ENCODE measurements at regions not wholly inside any gene's neighbourhood (a gene's known extent, or its start where the extent isn't known, plus 50 kb on each side); places are given as distances from the start of the nearest gene placed in this dataset.

DNA sequence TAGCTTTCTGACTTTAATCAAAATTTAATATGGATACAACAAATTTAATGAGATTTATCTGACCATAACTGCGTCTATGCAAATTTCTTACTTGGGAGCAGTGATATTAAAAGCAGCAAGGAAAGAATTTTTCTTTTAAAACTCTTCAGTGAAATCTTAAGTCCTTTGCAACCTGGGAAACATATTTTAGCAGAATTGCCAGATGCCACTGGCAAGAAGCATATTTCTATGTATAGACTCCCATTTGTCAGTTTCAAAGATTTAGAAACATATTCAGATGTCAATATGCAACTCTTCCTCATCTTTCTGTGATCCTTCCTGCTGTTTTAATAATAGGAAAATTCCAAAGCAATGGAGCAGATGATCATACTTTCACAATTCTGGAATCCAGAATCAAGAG, 911.3 kb downstream of the LUZP2 start:
- H3K4me3 Mint-ChIP-seq = no peak overlapping the region
- no peak for ATAC-seq (ENCODE audit: low read depth in 2 of 2)
- H3K9me3 ChIP-seq (ENCODE audit: control insufficient read depth in 2 of 2, low read length in 2 of 2) = peaks cover 4 to 8% of the 10 kb centered on the region in 2 experiments
- H3K36me3 ChIP-seq (ENCODE audit: control insufficient read depth, insufficient read depth, low read length) = no peaks in the 10 kb centered on the region
- no peak for DNase-seq
- no peaks in the 10 kb centered on the region for H3K4me1 Mint-ChIP-seq
- no peaks in the 10 kb centered on the region for H3K27me3 ChIP-seq (ENCODE audit: control insufficient read depth, insufficient read depth, low read length)
- no peaks in the 10 kb centered on the region for H3K36me3 Mint-ChIP-seq
- H3K4me3 ChIP-seq (ENCODE audit: low read depth, low read length) = no peak overlapping the region
- H3K9me3 Mint-ChIP-seq = peaks cover 0 to 26% (median 6%) of the 10 kb centered on the region in 7 donors
- H3K27ac ChIP-seq (ENCODE audit: insufficient read depth, low read length, poor library complexity, severe bottlenecking) = no peak overlapping the region
- no peaks in the 10 kb centered on the region for H3K27me3 Mint-ChIP-seq
- H3K27ac Mint-ChIP-seq = no peak overlapping the region
- H3K4me1 ChIP-seq (ENCODE audit: control insufficient read depth, insufficient read depth, low read length, poor library complexity, severe bottlenecking) = no peaks in the 10 kb centered on the region

GRCh38 chr11:25415793-25416192, 916.1 kb upstream of the ANO3 start:
- H3K36me3 Mint-ChIP-seq = no peaks in the 10 kb centered on the region
- H3K4me3 Mint-ChIP-seq = no peak overlapping the region
- H3K27me3 Mint-ChIP-seq = no peaks in the 10 kb centered on the region
- H3K4me3 ChIP-seq (ENCODE audit: low read depth, low read length) = no peak overlapping the region
- no peaks in the 10 kb centered on the region for H3K36me3 ChIP-seq (ENCODE audit: control insufficient read depth, insufficient read depth, low read length)
- H3K9me3 ChIP-seq (ENCODE audit: control insufficient read depth in 2 of 2, low read length in 2 of 2) = peaks cover 0 to 3% of the 10 kb centered on the region in 2 experiments
- H3K4me1 ChIP-seq (ENCODE audit: control insufficient read depth, insufficient read depth, low read length, poor library complexity, severe bottlenecking) = no peaks in the 10 kb centered on the region
- DNase-seq = no peak
- no peak overlapping the region for H3K27ac ChIP-seq (ENCODE audit: insufficient read depth, low read length, poor library complexity, severe bottlenecking)
- peaks cover 0 to 22% (median 5%) of the 10 kb centered on the region in 7 donors for H3K9me3 Mint-ChIP-seq
- no peaks in the 10 kb centered on the region for H3K27me3 ChIP-seq (ENCODE audit: control insufficient read depth, insufficient read depth, low read length)
- no peak for ATAC-seq (ENCODE audit: low read depth in 2 of 2)
- H3K27ac Mint-ChIP-seq = no peak overlapping the region
- H3K4me1 Mint-ChIP-seq = no peaks in the 10 kb centered on the region

DNA sequence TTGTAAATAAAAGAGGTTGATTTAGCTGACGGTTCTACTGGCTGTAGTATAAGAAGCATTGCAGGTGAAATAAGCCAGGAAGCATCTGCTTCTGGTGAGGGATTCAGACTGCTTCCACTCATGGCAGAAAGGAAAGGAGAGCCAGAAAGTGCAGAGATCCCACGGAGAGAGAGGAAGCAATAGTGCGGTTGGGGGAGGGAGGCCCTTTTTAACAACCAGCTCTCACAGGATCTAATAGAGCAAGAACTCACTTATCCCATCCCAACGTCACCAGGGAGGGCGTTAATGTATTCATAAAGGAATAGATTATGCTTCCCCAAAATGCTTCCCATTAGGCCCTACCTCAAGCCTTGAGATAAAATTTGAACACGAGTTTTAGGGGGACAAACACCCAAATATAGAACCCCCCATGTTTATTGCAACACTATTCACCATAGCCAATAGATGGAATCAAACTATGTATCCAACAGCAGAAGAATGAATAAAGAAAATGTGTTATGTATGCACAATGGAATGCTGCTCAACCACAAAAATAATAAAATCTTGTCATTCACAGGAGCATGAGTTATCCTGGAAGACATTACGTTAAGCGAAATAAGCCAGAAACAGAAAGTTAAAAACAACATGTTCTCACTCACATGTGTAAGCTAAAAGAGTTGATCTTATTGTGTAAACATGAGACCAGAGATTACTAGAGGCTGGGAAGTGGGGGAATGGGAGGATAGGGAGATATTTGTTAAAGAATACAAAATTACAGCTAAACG, 908.3 kb upstream of the ANO3 start:
- H3K27ac ChIP-seq (ENCODE audit: insufficient read depth, low read length, poor library complexity, severe bottlenecking) = no peak overlapping the region
- H3K36me3 Mint-ChIP-seq = no peaks in the 10 kb centered on the region
- no peaks in the 10 kb centered on the region for H3K27me3 Mint-ChIP-seq
- no peaks in the 10 kb centered on the region for H3K36me3 ChIP-seq (ENCODE audit: control insufficient read depth, insufficient read depth, low read length)
- DNase-seq (no peak), ATAC-seq (ENCODE audit: low read depth in 2 of 2) (no peak)
- no peak overlapping the region for H3K4me3 ChIP-seq (ENCODE audit: low read depth, low read length)
- H3K4me1 ChIP-seq (ENCODE audit: control insufficient read depth, insufficient read depth, low read length, poor library complexity, severe bottlenecking) = no peaks in the 10 kb centered on the region
- no peak overlapping the region for H3K27ac Mint-ChIP-seq
- no peaks in the 10 kb centered on the region for H3K4me1 Mint-ChIP-seq
- no peak overlapping the region for H3K4me3 Mint-ChIP-seq
- H3K9me3 ChIP-seq (ENCODE audit: control insufficient read depth in 2 of 2, low read length in 2 of 2) = peaks cover 2 to 4% of the 10 kb centered on the region in 2 experiments
- H3K9me3 Mint-ChIP-seq = peaks cover 0 to 16% (median 4%) of the 10 kb centered on the region in 7 donors
- no peaks in the 10 kb centered on the region for H3K27me3 ChIP-seq (ENCODE audit: control insufficient read depth, insufficient read depth, low read length)

DNA sequence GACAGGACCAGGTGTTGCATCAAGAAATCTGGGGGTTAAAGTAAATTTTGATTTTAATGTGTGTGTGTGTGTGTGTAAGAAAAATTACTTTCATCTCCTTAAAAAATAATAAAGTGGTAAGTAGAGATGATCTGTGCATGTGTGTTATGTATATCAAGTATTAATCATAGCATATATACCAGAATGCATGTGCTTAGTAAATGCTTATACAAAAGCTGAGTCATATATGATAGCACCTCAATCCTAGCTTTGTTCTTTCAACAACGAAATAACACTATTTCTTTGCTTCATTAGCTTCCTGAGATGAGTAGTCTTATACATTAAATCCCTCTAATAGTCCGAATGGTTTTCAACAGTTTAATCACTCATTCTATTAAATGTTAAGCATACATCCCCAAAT, 899.6 kb upstream of the ANO3 start:
- H3K4me3 Mint-ChIP-seq = no peak overlapping the region
- no peak for ATAC-seq (ENCODE audit: low read depth in 2 of 2)
- H3K36me3 Mint-ChIP-seq = no peaks in the 10 kb centered on the region
- H3K9me3 Mint-ChIP-seq = peaks cover 0 to 13% (median 5%) of the 10 kb centered on the region in 7 donors
- Histone ChIP-seq H3K4me3 (ENCODE audit: low read depth, low read length) (no peak overlapping the region), H3K36me3 (ENCODE audit: control insufficient read depth, insufficient read depth, low read length) (no peaks in the 10 kb centered on the region), H3K27ac (ENCODE audit: insufficient read depth, low read length, poor library complexity, severe bottlenecking) (no peak overlapping the region), H3K27me3 (ENCODE audit: control insufficient read depth, insufficient read depth, low read length) (no peaks in the 10 kb centered on the region), H3K9me3 (ENCODE audit: control insufficient read depth in 2 of 2, low read length in 2 of 2) (no peaks in the 10 kb centered on the region), H3K4me1 (ENCODE audit: control insufficient read depth, insufficient read depth, low read length, poor library complexity, severe bottlenecking) (no peaks in the 10 kb centered on the region)
- no peaks in the 10 kb centered on the region for H3K27me3 Mint-ChIP-seq
- no peaks in the 10 kb centered on the region for H3K4me1 Mint-ChIP-seq
- H3K27ac Mint-ChIP-seq = no peak overlapping the region
- DNase-seq = no peak

GRCh38 chr11:25435197-25435596, 896.7 kb upstream of the ANO3 start:
- H3K27me3 Mint-ChIP-seq = no peaks in the 10 kb centered on the region
- no peak overlapping the region for H3K4me3 Mint-ChIP-seq
- H3K9me3 Mint-ChIP-seq = peaks cover 4 to 18% (median 8%) of the 10 kb centered on the region in 7 donors
- no peaks in the 10 kb centered on the region for H3K36me3 Mint-ChIP-seq
- DNase-seq (no peak), ATAC-seq (ENCODE audit: low read depth in 2 of 2) (no peak)
- Histone ChIP-seq H3K4me3 (ENCODE audit: low read depth, low read length) (no peak overlapping the region), H3K4me1 (ENCODE audit: control insufficient read depth, insufficient read depth, low read length, poor library complexity, severe bottlenecking) (no peaks in the 10 kb centered on the region), H3K36me3 (ENCODE audit: control insufficient read depth, insufficient read depth, low read length) (no peaks in the 10 kb centered on the region), H3K27ac (ENCODE audit: insufficient read depth, low read length, poor library complexity, severe bottlenecking) (no peak overlapping the region), H3K9me3 (ENCODE audit: control insufficient read depth in 2 of 2, low read length in 2 of 2) (no peaks in the 10 kb centered on the region), H3K27me3 (ENCODE audit: control insufficient read depth, insufficient read depth, low read length) (no peaks in the 10 kb centered on the region)
- H3K4me1 Mint-ChIP-seq = no peaks in the 10 kb centered on the region
- no peak overlapping the region for H3K27ac Mint-ChIP-seq

- DNase-seq = no peak
- Mint-ChIP-seq H3K27me3 (no peaks in the 10 kb centered on the region), H3K36me3 (no peaks in the 10 kb centered on the region), H3K4me1 (no peaks in the 10 kb centered on the region), H3K27ac (no peak overlapping the region), H3K9me3 (peaks cover 4 to 25% (median 12%) of the 10 kb centered on the region in 7 donors), H3K4me3 (no peak overlapping the region)
- Histone ChIP-seq H3K4me1 (ENCODE audit: control insufficient read depth, insufficient read depth, low read length, poor library complexity, severe bottlenecking) (no peaks in the 10 kb centered on the region), H3K36me3 (ENCODE audit: control insufficient read depth, insufficient read depth, low read length) (no peaks in the 10 kb centered on the region), H3K4me3 (ENCODE audit: low read depth, low read length) (no peak overlapping the region), H3K27ac (ENCODE audit: insufficient read depth, low read length, poor library complexity, severe bottlenecking) (no peak overlapping the region), H3K27me3 (ENCODE audit: control insufficient read depth, insufficient read depth, low read length) (no peaks in the 10 kb centered on the region), H3K9me3 (ENCODE audit: control insufficient read depth in 2 of 2, low read length in 2 of 2) (no peaks in the 10 kb centered on the region)
- no peak for ATAC-seq (ENCODE audit: low read depth in 2 of 2)
Observed at GRCh38 chr11:25436326-25436725, 895.6 kb upstream of the ANO3 start.

GRCh38 chr11:25441421-25441820, 890.5 kb upstream of the ANO3 start:
- no peaks in the 10 kb centered on the region for H3K4me1 Mint-ChIP-seq
- H3K9me3 Mint-ChIP-seq = peaks cover 4 to 20% (median 8%) of the 10 kb centered on the region in 7 donors
- no peaks in the 10 kb centered on the region for H3K36me3 Mint-ChIP-seq
- H3K27ac Mint-ChIP-seq = no peak overlapping the region
- Histone ChIP-seq H3K36me3 (ENCODE audit: control insufficient read depth, insufficient read depth, low read length) (no peaks in the 10 kb centered on the region), H3K27ac (ENCODE audit: insufficient read depth, low read length, poor library complexity, severe bottlenecking) (no peak overlapping the region), H3K27me3 (ENCODE audit: control insufficient read depth, insufficient read depth, low read length) (no peaks in the 10 kb centered on the region), H3K9me3 (ENCODE audit: control insufficient read depth in 2 of 2, low read length in 2 of 2) (peaks cover 0 to 5% of the 10 kb centered on the region in 2 experiments), H3K4me1 (ENCODE audit: control insufficient read depth, insufficient read depth, low read length, poor library complexity, severe bottlenecking) (no peaks in the 10 kb centered on the region), H3K4me3 (ENCODE audit: low read depth, low read length) (no peak overlapping the region)
- no peak overlapping the region for H3K4me3 Mint-ChIP-seq
- no peak for ATAC-seq (ENCODE audit: low read depth in 2 of 2)
- no peaks in the 10 kb centered on the region for H3K27me3 Mint-ChIP-seq
- no peak for DNase-seq

DNA sequence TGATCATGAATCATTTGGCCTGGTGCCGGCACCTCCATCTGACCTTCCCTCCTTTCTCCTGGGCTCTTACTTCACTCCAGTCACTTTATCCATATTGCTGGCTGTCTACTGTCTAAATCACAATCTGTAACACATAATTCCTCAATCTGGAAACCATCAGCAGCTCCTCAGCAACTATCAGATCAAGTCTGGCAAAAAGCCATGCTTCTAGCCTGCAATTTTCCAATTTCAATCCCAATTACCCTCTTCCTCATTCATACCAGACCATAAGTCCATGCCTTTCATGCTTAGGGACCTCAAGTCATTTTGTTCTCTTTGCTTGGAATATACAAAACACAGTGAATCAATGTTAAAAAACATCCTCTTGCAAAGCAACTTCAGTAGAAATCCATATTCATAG, 882.8 kb upstream of the ANO3 start:
- Mint-ChIP-seq H3K9me3 (peaks cover 5 to 17% (median 9%) of the 10 kb centered on the region in 7 donors), H3K4me3 (no peak overlapping the region), H3K27me3 (no peaks in the 10 kb centered on the region), H3K4me1 (no peaks in the 10 kb centered on the region), H3K27ac (no peak overlapping the region), H3K36me3 (no peaks in the 10 kb centered on the region)
- ATAC-seq (ENCODE audit: low read depth in 2 of 2) = no peak
- Histone ChIP-seq H3K36me3 (ENCODE audit: control insufficient read depth, insufficient read depth, low read length) (no peaks in the 10 kb centered on the region), H3K9me3 (ENCODE audit: control insufficient read depth in 2 of 2, low read length in 2 of 2) (peaks cover 0 to 6% of the 10 kb centered on the region in 2 experiments), H3K27me3 (ENCODE audit: control insufficient read depth, insufficient read depth, low read length) (no peaks in the 10 kb centered on the region), H3K4me3 (ENCODE audit: low read depth, low read length) (no peak overlapping the region), H3K27ac (ENCODE audit: insufficient read depth, low read length, poor library complexity, severe bottlenecking) (no peak overlapping the region), H3K4me1 (ENCODE audit: control insufficient read depth, insufficient read depth, low read length, poor library complexity, severe bottlenecking) (no peaks in the 10 kb centered on the region)
- DNase-seq = no peak

Measured in CD4-positive, CD25-positive, alpha-beta regulatory T cell (primary cell).